H1 (cell line): ENCODE measurements at regions not wholly inside any gene's neighbourhood (a gene's known extent, or its start where the extent isn't known, plus 50 kb on each side); places are given as distances from the start of the nearest gene placed in this dataset.

Experiments
- CTCF ChIP-seq, 3 experiments: IDR thresholded peaks; 1 replicate in 2 of 3; 2 replicates in 1 of 3; pipeline versions ENCODE4 v1.5.1 to v1.6.1; 2011; ENCODE audit warnings: low read length in 3 of 3, mild to moderate bottlenecking in 3 of 3, inconsistent platforms in 2 of 3, low read depth in 1 of 3, moderate library complexity in 1 of 3; ENCODE audit not compliant: insufficient read depth in 1 of 3; ENCODE audit errors: control extremely low read depth in 1 of 3
- GABPA ChIP-seq: IDR thresholded peaks from 2 replicates; pipeline ENCODE4 v1.6.1; 2011; ENCODE audit warnings: mild to moderate bottlenecking, low read length, moderate library complexity, borderline replicate concordance; ENCODE audit not compliant: insufficient read depth

- TF ChIP-seq GABPA (no peak), CTCF (IDR thresholded peaks at IDR 0.05; ENCODE audit: control extremely low read depth in 1 of 3, insufficient read depth in 1 of 3, low read depth in 1 of 3, low read length in 3 of 3) (no peak)
Measured at GRCh38 chr2:62559582-62559981, 53.6 kb upstream of the TMEM17 start.
